ENCODE measurements at regions not wholly inside any gene's neighbourhood (a gene's known extent, or its start where the extent isn't known, plus 50 kb on each side); places are given as distances from the start of the nearest gene placed in this dataset.

- DNase-seq (ENCODE audit: low spot score in 2 of 2), result peak in 1 of 2 donors; percentile 8
- TF ChIP-seq CTCF (IDR thresholded peaks at IDR 0.05), result no peak
- Histone ChIP-seq H3K4me3 (no peak overlapping the region), H3K27ac (no peak overlapping the region), H3K4me1 (no peaks in the 10 kb centered on the region), H3K27me3 (no peaks in the 10 kb centered on the region), H3K36me3 (no peaks in the 10 kb centered on the region), H3K9me3 (no peaks in the 10 kb centered on the region)
- intact Hi-C loops (cut with DNase I), result no loop called here
Measured at GRCh38 chr15:98580572-98580971, 67.8 kb upstream of the IGF1R start.

GRCh38 chr15:98581715-98582114, 66.6 kb upstream of the IGF1R start:
- Histone ChIP-seq H3K27me3 (no peaks in the 10 kb centered on the region), H3K4me3 (no peak overlapping the region), H3K9me3 (no peaks in the 10 kb centered on the region), H3K36me3 (no peaks in the 10 kb centered on the region), H3K27ac (no peak overlapping the region), H3K4me1 (no peaks in the 10 kb centered on the region)
- no peak for TF ChIP-seq CTCF (IDR thresholded peaks at IDR 0.05)
- intact Hi-C loops (cut with DNase I), result no loop called here
- no peak for DNase-seq (ENCODE audit: low spot score in 2 of 2)

GRCh38 chr15:98582900-98583554, 65.3 kb upstream of the IGF1R start:
- Histone ChIP-seq H3K27ac (no peak overlapping the region), H3K27me3 (no peaks in the 10 kb centered on the region), H3K4me3 (no peak overlapping the region), H3K4me1 (no peaks in the 10 kb centered on the region), H3K9me3 (no peaks in the 10 kb centered on the region), H3K36me3 (no peaks in the 10 kb centered on the region)
- TF ChIP-seq CTCF (IDR thresholded peaks at IDR 0.05), result no peak
- no peak for DNase-seq (ENCODE audit: low spot score in 2 of 2)
- intact Hi-C loops (cut with DNase I), result no loop called here

- no peak overlapping the region for H3K4me3 ChIP-seq
- no peak for DNase-seq (ENCODE audit: low spot score in 2 of 2)
- H3K36me3 ChIP-seq, result no peaks in the 10 kb centered on the region
- H3K9me3 ChIP-seq, result no peaks in the 10 kb centered on the region
- no peaks in the 10 kb centered on the region for H3K27me3 ChIP-seq
- no peak overlapping the region for H3K27ac ChIP-seq
- intact Hi-C loops (cut with DNase I), result no loop called here
- H3K4me1 ChIP-seq, result no peaks in the 10 kb centered on the region
- no peak for TF ChIP-seq CTCF (IDR thresholded peaks at IDR 0.05)
Measured at GRCh38 chr15:98583771-98584430, 64.4 kb upstream of the IGF1R start.

GRCh38 chr15:98586066-98586465, 62.3 kb upstream of the IGF1R start:
- Histone ChIP-seq H3K4me3 (no peak overlapping the region), H3K36me3 (no peaks in the 10 kb centered on the region), H3K9me3 (no peaks in the 10 kb centered on the region), H3K4me1 (no peaks in the 10 kb centered on the region), H3K27me3 (no peaks in the 10 kb centered on the region), H3K27ac (no peak overlapping the region)
- no peak for TF ChIP-seq CTCF (IDR thresholded peaks at IDR 0.05)
- intact Hi-C loops (cut with DNase I), result loop anchor here (5.0 kb wide), 1 partner anchor 41 kb away; no protein-coding TSS in a partner anchor
- no peak for DNase-seq (ENCODE audit: low spot score in 2 of 2)

Measured in ascending aorta (tissue), 2 donors.